ENCODE measurements at regions not wholly inside any gene's neighbourhood (a gene's known extent, or its start where the extent isn't known, plus 50 kb on each side); places are given as distances from the start of the nearest gene placed in this dataset.

DNA sequence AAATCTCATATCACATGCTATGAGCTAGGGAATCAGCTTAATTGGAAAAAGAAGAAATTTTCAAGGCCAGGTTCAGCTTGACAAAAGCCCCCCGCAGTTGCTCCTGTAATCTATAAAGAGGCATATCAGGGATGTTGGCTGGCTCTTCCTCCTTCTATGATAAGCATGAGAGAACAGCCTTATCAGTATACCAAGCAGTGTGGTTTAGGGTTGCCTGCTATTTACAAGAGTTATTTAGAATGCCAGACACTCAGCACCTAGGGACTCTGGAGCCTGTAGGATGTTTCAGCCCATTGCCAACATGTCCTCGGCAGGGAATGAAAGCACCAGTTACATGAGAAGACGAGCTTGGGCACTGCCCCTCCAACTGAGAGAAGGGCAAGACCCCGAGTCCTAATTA is 89.5 kb upstream of the TMPO start:
- TF ChIP-seq, protein P1, sequence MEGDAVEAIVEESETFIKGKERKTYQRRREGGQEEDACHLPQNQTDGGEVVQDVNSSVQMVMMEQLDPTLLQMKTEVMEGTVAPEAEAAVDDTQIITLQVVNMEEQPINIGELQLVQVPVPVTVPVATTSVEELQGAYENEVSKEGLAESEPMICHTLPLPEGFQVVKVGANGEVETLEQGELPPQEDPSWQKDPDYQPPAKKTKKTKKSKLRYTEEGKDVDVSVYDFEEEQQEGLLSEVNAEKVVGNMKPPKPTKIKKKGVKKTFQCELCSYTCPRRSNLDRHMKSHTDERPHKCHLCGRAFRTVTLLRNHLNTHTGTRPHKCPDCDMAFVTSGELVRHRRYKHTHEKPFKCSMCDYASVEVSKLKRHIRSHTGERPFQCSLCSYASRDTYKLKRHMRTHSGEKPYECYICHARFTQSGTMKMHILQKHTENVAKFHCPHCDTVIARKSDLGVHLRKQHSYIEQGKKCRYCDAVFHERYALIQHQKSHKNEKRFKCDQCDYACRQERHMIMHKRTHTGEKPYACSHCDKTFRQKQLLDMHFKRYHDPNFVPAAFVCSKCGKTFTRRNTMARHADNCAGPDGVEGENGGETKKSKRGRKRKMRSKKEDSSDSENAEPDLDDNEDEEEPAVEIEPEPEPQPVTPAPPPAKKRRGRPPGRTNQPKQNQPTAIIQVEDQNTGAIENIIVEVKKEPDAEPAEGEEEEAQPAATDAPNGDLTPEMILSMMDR (conservative IDR thresholded peaks at IDR 0.05), result no peak
- no peak overlapping the region for H3K27ac ChIP-seq

GRCh38 chr12:98431089-98431488 is 84.3 kb upstream of the TMPO start:
- H3K27ac ChIP-seq, result no peak overlapping the region
- TF ChIP-seq, protein P1 (conservative IDR thresholded peaks at IDR 0.05), result no peak

GRCh38 chr12:98437166-98437565 is 78.2 kb upstream of the TMPO start:
- no peak overlapping the region for H3K27ac ChIP-seq
- TF ChIP-seq, protein P1 (conservative IDR thresholded peaks at IDR 0.05), result no peak

DNA sequence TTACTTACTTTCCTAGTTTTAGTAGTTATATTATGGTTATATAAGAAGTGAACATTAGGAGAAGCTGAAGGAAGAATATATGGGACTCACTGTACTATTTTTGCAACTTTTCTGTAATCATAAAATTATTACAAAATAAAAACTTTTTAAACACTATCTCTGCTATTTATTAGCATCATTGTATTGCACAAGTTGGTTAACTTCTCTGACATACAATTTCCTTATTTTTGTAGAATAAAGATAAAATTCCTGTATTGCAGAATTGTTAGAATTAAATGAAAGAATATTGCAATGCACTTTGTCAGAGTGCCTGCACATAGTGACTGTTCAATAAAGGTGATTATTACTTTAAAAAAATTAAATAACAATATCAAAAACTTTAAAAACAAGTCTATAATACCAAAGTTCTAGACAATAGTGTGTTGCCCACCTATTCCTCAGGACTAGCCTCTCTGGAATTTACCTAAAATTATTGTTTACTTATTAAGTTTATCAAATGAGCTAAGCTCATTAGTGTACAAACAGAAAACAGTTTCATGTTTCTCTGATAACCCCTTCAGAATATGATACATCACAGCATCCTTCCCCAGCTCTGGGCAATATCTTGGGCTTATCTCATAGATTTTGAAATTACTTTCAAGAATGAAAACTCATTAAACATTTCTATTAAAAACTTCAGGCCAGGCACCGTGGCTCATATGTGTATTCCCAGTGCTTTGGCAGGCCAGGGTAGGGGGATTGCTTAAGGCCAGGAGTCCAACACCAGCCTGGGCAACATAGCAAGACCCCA is 77.4 kb upstream of the TMPO start:
- TF ChIP-seq, protein P1 (conservative IDR thresholded peaks at IDR 0.05), result no peak
- no peak overlapping the region for H3K27ac ChIP-seq

DNA sequence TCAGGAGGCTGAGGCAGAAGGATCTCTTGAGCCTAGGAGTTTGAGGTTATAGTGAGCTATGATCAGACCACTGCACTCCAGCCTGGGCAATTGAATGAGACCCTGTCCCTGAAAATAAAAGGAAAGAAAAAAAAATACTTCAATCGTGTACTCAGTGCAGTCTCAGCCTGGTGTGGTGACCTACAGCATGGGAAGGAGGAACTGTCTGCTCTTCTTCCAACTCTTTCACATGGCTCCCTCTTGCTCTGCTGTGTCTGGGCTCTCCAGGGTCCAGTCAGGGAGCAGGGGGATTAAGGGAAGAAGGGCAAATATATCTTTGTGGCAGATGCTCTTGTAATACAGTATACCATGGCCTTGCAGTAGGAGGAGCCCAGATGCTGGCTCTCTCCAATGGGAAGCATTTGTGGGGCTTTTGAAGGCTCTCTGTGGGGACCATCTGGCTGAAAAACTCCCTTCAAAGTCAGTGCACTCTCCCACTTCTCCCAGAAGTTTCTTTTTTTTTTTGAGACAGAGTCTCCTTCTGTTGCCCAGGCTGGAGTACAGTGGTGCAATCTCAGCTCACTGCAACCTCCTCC is 76.6 kb upstream of the TMPO start:
- H3K27ac ChIP-seq, result no peak overlapping the region

DNA sequence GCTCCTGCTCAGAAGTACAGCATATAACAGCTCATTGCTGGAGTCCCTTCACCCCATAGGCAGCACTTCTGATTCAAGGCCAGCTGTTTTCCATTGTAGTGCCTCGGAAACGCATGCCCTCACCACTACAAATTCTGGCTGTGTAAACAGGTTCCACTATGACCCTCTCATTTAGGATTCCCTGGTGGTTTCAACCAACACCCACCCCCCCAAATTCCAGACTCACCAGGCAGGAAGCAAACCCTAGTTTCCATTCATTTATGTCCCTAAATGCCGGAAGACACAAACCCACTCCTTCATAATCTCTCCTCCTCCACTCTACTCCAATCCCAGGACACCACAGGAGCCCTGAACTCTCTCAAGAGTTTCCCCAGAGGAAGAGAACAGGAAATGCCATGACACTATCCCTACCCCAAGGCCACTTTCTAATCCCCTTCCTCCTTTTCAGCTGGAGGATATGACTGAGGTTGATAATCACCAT is 75.9 kb upstream of the TMPO start:
- TF ChIP-seq, protein P1 (conservative IDR thresholded peaks at IDR 0.05), result no peak
- H3K27ac ChIP-seq, result no peak overlapping the region

More for the DNA sequence above, 76.6 kb upstream of the TMPO start:
- TF ChIP-seq, protein P1 (conservative IDR thresholded peaks at IDR 0.05), result no peak

DNA sequence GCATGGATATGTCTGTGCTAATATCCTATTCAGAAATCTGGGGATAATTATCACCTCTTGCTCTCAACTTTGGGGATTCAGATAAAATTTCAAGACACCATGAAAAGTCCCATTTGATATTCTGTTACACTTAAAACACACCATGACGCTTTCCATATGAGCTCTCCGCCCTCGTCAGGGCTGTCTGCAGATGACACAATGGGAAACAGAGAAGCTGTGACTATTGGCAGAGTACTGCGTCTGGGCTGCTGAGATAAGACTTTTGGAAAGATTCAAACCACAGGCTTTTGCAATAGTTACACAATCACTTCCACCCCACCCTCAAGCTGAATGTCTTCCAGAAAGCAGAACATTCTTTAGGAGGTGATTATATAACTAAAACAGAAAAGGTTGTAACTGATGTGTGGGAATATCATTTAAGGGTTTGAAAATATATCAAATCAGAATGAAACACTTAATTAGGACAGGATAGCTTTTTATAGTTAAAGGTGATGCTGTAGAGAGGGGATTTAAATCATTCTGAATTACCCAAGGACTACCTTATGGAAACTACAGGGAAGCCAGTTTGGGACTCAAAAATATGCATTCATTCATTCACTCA is 75.3 kb upstream of the TMPO start:
- TF ChIP-seq, protein P1 (conservative IDR thresholded peaks at IDR 0.05), result no peak
- H3K27ac ChIP-seq, result no peak overlapping the region
